ENCODE measurements at regions not wholly inside any gene's neighbourhood (a gene's known extent, or its start where the extent isn't known, plus 50 kb on each side); places are given as distances from the start of the nearest gene placed in this dataset.

DNA sequence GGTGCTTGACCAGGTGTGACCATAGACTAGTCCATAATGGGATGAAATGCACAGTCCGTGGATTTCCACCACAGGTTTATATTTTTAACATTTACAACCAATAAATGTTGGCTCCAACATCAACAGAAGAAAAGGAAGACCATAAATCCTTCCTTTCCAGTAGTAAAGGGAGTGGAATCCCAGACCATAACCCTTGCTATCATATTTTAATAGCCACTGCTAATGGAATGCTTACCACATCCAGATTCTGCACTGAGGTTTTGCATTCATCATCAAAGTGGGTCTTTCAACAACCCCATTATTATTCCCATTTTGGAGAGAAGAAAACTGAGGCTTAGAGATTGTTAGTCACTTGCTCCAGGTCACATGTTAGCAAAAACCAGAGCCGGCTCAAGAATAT is 106.7 kb downstream of the FOXL1 start:
- H3K27me3 ChIP-seq, result no peaks in the 10 kb centered on the region
- peaks cover 0 to 16% of the 10 kb centered on the region in 2 donors for H3K4me1 ChIP-seq
- H3K36me3 ChIP-seq, result no peaks in the 10 kb centered on the region
- TF ChIP-seq, protein P1, sequence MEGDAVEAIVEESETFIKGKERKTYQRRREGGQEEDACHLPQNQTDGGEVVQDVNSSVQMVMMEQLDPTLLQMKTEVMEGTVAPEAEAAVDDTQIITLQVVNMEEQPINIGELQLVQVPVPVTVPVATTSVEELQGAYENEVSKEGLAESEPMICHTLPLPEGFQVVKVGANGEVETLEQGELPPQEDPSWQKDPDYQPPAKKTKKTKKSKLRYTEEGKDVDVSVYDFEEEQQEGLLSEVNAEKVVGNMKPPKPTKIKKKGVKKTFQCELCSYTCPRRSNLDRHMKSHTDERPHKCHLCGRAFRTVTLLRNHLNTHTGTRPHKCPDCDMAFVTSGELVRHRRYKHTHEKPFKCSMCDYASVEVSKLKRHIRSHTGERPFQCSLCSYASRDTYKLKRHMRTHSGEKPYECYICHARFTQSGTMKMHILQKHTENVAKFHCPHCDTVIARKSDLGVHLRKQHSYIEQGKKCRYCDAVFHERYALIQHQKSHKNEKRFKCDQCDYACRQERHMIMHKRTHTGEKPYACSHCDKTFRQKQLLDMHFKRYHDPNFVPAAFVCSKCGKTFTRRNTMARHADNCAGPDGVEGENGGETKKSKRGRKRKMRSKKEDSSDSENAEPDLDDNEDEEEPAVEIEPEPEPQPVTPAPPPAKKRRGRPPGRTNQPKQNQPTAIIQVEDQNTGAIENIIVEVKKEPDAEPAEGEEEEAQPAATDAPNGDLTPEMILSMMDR (IDR thresholded peaks at IDR 0.05), result no peak
- no peak overlapping the region for H3K4me3 ChIP-seq
- DNase-seq (ENCODE audit: low spot score), result no peak
- no peaks in the 10 kb centered on the region for H3K9me3 ChIP-seq
- no peak overlapping the region for H3K27ac ChIP-seq

DNA sequence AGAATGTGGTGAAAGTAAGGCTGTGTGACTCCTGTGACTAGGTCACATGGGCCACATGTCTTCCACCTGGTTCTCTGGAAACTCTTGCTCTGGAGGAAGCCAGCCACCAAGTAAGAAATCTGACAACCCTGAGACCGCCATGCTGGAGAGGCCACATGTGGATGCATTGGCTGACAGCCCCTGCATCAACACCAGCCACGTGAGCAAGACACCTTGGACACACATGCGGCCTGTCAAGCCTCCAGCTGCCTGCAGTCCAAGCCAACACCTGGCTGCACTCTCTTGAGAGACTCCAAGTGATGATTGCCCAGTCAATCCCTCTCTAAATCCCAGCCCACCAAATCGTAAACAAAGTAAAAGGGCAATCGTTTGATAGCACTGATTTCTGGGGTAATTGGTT is 112.6 kb downstream of the FOXL1 start:
- no peaks in the 10 kb centered on the region for H3K9me3 ChIP-seq
- no peak for DNase-seq (ENCODE audit: low spot score)
- no peak overlapping the region for H3K27ac ChIP-seq
- no peaks in the 10 kb centered on the region for H3K27me3 ChIP-seq
- H3K36me3 ChIP-seq, result no peaks in the 10 kb centered on the region
- H3K4me1 ChIP-seq, result no peaks in the 10 kb centered on the region
- H3K4me3 ChIP-seq, result no peak overlapping the region
- TF ChIP-seq, protein P1 (IDR thresholded peaks at IDR 0.05), result no peak

DNA sequence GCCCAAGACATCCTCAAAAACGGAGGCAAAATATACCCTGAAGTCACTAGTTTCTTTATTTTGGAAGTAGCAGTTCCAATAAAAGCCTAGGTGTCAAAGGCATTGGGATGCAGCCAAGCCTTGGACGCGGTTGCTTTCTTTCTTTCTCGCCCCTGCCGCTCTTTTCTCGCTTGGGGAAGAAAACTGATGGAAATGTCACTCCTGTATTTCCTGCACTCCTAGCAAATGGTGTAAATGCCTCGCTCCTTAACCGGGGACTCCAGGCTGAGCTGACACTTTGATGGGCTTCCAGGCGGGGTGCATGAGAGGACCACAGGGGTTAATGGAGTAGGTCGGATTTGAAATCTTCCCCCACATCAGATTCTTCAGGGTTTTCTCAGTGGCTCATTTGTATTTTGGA is 114.1 kb downstream of the FOXL1 start:
- Histone ChIP-seq H3K27me3 (no peaks in the 10 kb centered on the region), H3K4me3 (no peak overlapping the region), H3K27ac (no peak overlapping the region), H3K4me1 (no peaks in the 10 kb centered on the region), H3K9me3 (no peaks in the 10 kb centered on the region), H3K36me3 (no peaks in the 10 kb centered on the region)
- DNase-seq (ENCODE audit: low spot score), result no peak
- TF ChIP-seq, protein P1 (IDR thresholded peaks at IDR 0.05), result no peak

DNA sequence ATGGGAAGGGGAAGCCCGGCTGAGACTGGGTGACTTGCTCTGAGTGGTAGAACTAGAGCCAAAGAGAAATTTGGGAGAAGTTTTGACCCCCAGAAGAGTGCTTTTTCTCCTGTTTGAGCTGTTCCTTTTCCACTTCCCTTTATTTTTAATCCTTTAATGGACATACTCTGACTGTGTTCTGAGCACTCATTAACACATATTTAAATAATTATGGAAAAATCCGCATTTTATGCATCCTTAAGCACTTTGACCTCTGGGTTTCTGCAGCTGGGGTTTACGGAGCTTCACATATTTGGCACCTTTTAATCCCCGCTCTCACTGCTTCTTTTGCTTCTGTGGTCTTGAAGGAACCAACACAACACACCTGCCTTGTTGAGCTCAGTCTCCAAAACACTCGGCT is 114.7 kb downstream of the FOXL1 start:
- Histone ChIP-seq H3K4me1 (no peaks in the 10 kb centered on the region), H3K27ac (no peak overlapping the region), H3K27me3 (no peaks in the 10 kb centered on the region), H3K4me3 (no peak overlapping the region), H3K9me3 (no peaks in the 10 kb centered on the region), H3K36me3 (no peaks in the 10 kb centered on the region)
- no peak for DNase-seq (ENCODE audit: low spot score)
- TF ChIP-seq, protein P1 (IDR thresholded peaks at IDR 0.05), result no peak

DNA sequence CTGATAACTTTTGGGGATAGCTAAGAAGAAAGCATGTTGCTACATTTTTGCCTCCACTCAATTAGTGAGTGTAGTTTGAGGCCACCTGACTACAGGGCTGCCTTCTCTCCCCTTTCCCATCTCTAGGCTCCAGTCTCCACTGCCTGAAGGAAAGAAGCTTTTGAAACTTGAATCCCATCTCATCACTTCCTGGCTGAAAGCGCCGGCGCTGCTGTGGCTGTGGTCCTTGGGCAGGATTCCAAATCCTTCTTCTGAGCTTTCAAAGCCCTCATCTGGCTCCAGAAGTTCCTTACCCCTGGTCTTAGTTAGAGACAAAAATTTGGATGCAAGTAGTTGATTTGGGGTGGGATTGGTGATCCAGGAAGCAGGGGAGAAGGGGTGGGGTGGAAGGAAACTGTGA is 119.4 kb downstream of the FOXL1 start:
- DNase-seq (ENCODE audit: low spot score), result no peak
- Histone ChIP-seq H3K27ac (no peak overlapping the region), H3K4me3 (no peak overlapping the region), H3K4me1 (no peaks in the 10 kb centered on the region), H3K27me3 (no peaks in the 10 kb centered on the region), H3K36me3 (no peaks in the 10 kb centered on the region), H3K9me3 (no peaks in the 10 kb centered on the region)
- TF ChIP-seq, protein P1 (IDR thresholded peaks at IDR 0.05), result no peak
